IPS-20b (cell line): ENCODE measurements at regions not wholly inside any gene's neighbourhood (a gene's known extent, or its start where the extent isn't known, plus 50 kb on each side); places are given as distances from the start of the nearest gene placed in this dataset.
"Not testable (repeated sequence)": the region's sequence is repeated elsewhere in the genome, so short reads cannot be mapped to it uniquely, and the experiment has no call there.

Source experiments
- H3K27ac ChIP-seq: one replicate; pipeline ENCODE4 v1.5.1; 2013; ENCODE audit warnings: low read length
- H3K27me3 ChIP-seq: 2 replicates; pipeline ENCODE4 v1.6.1; 2013; ENCODE audit warnings: mild to moderate bottlenecking, low read length, inconsistent platforms; ENCODE audit not compliant: insufficient read depth
- H3K36me3 ChIP-seq: 2 replicates; pipeline ENCODE4 v1.6.1; 2013; ENCODE audit warnings: low read depth, mild to moderate bottlenecking, inconsistent platforms, low read length, moderate library complexity; ENCODE audit not compliant: insufficient read depth
- H3K4me1 ChIP-seq: 2 replicates; pipeline ENCODE4 v1.6.1; 2013; ENCODE audit warnings: mild to moderate bottlenecking, control low read depth, inconsistent platforms, low read length, moderate library complexity; ENCODE audit not compliant: insufficient read depth
- H3K4me3 ChIP-seq: 2 replicates; pipeline ENCODE4 v1.5.1; 2013; ENCODE audit warnings: mild to moderate bottlenecking, low read length, inconsistent platforms
- H3K9ac ChIP-seq: 2 replicates; pipeline ENCODE4 v1.6.1; 2013; ENCODE audit warnings: low read depth, mild to moderate bottlenecking, inconsistent platforms, low read length, moderate library complexity
- H3K9me3 ChIP-seq: 2 replicates; pipeline ENCODE4 v1.6.1; 2013; ENCODE audit warnings: mild to moderate bottlenecking, low read depth, low read length, inconsistent platforms; ENCODE audit not compliant: insufficient read depth

- H3K27ac ChIP-seq: no peak overlapping the region
- no peaks in the 10 kb centered on the region for H3K27me3 ChIP-seq
- H3K36me3 ChIP-seq: no peaks in the 10 kb centered on the region
- H3K9me3 ChIP-seq: no peaks in the 10 kb centered on the region
- peaks cover 14% of the 10 kb centered on the region for H3K4me1 ChIP-seq
- no peak overlapping the region for H3K4me3 ChIP-seq
- no peak overlapping the region for H3K9ac ChIP-seq
These were observed 116.2 kb upstream of the KCNK1 start for GRCh38 chr1:233497679-233498078.

- H3K27ac ChIP-seq: no peak overlapping the region
- H3K4me1 ChIP-seq: peaks cover 14% of the 10 kb centered on the region
- no peak overlapping the region for H3K4me3 ChIP-seq
- no peaks in the 10 kb centered on the region for H3K9me3 ChIP-seq
- H3K9ac ChIP-seq: no peak overlapping the region
- H3K36me3 ChIP-seq: no peaks in the 10 kb centered on the region
- H3K27me3 ChIP-seq: no peaks in the 10 kb centered on the region
These were observed 113.8 kb upstream of the KCNK1 start for GRCh38 chr1:233500106-233500505.

DNA sequence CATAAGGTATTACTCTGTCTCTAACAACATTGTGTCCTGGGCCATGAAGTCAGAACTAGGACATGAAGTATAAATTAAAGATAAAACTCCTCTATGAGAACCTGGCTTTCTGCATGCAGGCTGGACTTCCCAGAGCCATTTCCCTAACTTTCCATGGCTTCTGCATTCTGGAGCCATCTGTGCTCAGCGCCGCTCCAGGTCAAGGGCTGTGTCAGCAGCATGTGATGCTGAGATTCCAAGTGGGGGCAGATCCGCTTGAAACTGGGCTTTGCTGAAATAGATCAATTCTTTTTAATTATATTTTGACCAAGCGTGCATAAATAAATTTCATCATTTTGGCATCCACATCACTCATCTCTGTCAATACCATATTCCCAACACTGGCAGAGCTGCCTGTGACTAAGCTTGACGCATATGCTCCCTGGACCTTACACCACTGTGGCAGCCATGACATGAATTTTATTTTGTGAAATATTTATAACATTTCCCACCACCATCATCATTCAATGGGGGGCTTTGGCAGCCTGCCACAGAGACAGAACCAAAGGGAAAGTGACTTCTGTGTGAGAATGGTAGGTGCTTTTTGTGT is 110.4 kb upstream of the KCNK1 start:
- H3K36me3 ChIP-seq: no peaks in the 10 kb centered on the region
- H3K27me3 ChIP-seq: no peaks in the 10 kb centered on the region
- no peak overlapping the region for H3K9ac ChIP-seq
- peaks cover 3% of the 10 kb centered on the region; the same call in 1 of the 2 replicates for H3K4me1 ChIP-seq
- no peak overlapping the region for H3K4me3 ChIP-seq
- H3K9me3 ChIP-seq: no peaks in the 10 kb centered on the region
- no peak overlapping the region for H3K27ac ChIP-seq

- no peaks in the 10 kb centered on the region for H3K36me3 ChIP-seq
- H3K4me1 ChIP-seq: peaks cover 2% of the 10 kb centered on the region; the same call in 1 of the 2 replicates
- H3K27me3 ChIP-seq: no peaks in the 10 kb centered on the region
- H3K4me3 ChIP-seq: no peak overlapping the region
- H3K9me3 ChIP-seq: no peaks in the 10 kb centered on the region
- no peak overlapping the region for H3K27ac ChIP-seq
- no peak overlapping the region for H3K9ac ChIP-seq
These were observed 108.8 kb upstream of the KCNK1 start for GRCh38 chr1:233505130-233505529.

DNA sequence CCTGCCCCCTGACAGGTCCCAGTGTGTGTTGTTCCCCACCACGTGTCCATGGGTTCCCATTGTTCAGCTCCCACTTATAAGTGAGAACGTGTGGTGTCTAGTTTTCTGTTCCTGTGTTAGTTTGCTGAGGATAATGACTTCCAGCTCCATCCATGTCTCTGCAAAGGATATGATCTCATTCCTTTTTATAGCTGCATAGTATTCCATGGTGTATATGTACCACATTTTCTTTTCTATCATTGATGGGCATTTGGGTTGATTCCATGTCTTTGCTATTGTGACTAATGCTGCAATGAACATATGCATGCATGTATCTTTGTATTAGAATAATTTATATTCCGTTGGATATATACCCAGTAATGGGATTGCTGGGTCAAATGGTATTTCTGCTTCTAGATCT is 108.0 kb upstream of the KCNK1 start:
- H3K36me3 ChIP-seq, H3K9ac ChIP-seq, H3K27me3 ChIP-seq, H3K4me3 ChIP-seq, H3K27ac ChIP-seq, H3K4me1 ChIP-seq, H3K9me3 ChIP-seq: not testable (repeated sequence)

DNA sequence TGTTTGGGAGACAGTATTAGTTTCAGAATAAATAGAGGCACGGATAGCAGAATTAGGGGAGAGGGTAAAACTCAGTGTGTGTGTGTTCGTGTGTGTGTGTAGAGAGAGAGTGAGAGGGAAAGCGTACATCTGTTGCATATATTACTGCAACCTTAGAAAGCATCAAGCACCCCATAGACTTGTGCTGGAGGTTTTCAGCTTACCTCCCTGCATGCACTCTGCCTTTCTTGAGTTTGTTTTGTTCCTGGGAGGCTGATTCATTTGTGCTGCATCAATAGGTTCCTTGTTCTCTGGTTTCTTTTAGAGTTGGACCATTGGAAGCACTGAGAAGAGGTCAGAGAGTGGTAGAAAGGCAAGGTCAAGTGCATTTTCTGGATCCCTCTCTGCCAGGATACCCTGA is 104.4 kb upstream of the KCNK1 start:
- H3K4me3 ChIP-seq: no peak overlapping the region
- no peaks in the 10 kb centered on the region for H3K27me3 ChIP-seq
- H3K4me1 ChIP-seq: no peaks in the 10 kb centered on the region; the same call in 1 of the 2 replicates
- no peaks in the 10 kb centered on the region for H3K9me3 ChIP-seq
- H3K27ac ChIP-seq: no peak overlapping the region
- no peak overlapping the region for H3K9ac ChIP-seq
- H3K36me3 ChIP-seq: no peaks in the 10 kb centered on the region

- no peak overlapping the region for H3K27ac ChIP-seq
- no peaks in the 10 kb centered on the region for H3K9me3 ChIP-seq
- H3K4me1 ChIP-seq: no peaks in the 10 kb centered on the region; the same call in 1 of the 2 replicates
- H3K27me3 ChIP-seq: no peaks in the 10 kb centered on the region
- H3K9ac ChIP-seq: no peak overlapping the region
- H3K4me3 ChIP-seq: no peak overlapping the region
- no peaks in the 10 kb centered on the region for H3K36me3 ChIP-seq
These were observed 101.4 kb upstream of the KCNK1 start for GRCh38 chr1:233512538-233512937.

- no peaks in the 10 kb centered on the region for H3K27me3 ChIP-seq
- H3K4me3 ChIP-seq: no peak overlapping the region
- H3K27ac ChIP-seq: no peak overlapping the region
- no peaks in the 10 kb centered on the region for H3K36me3 ChIP-seq
- H3K9ac ChIP-seq: no peak overlapping the region
- no peaks in the 10 kb centered on the region; the same call in 1 of the 2 replicates for H3K4me1 ChIP-seq
- peaks cover under 1% of the 10 kb centered on the region; the same call in 1 of the 2 replicates for H3K9me3 ChIP-seq
These were observed 100.5 kb upstream of the KCNK1 start for GRCh38 chr1:233513431-233513830.

- H3K4me3 ChIP-seq: no peak overlapping the region
- H3K4me1 ChIP-seq: no peaks in the 10 kb centered on the region; the same call in 1 of the 2 replicates
- no peaks in the 10 kb centered on the region for H3K27me3 ChIP-seq
- no peaks in the 10 kb centered on the region for H3K36me3 ChIP-seq
- H3K9ac ChIP-seq: no peak overlapping the region
- H3K27ac ChIP-seq: no peak overlapping the region
- peaks cover 4% of the 10 kb centered on the region; the same call in 1 of the 2 replicates for H3K9me3 ChIP-seq
These were observed 98.9 kb upstream of the KCNK1 start for GRCh38 chr1:233514946-233515391.

DNA sequence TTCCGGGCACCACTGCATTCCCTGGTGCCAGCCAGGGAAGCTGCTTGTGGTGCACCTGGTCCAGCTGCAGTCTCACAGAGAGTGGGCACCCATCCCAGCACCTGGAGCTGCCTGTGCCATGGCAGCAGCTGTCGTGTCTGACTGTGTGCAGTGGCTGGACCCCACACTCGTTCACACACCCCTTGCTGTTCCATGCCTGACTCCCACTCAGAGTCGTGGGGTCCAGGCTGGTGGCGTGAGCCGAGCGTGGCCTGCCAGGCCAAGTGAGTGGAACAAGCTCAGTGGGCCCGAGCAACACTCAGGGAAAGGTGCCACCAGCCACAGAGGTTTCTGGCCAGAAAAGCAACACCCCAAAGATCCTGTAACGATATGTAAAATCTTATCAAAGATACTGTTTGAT is 97.2 kb upstream of the KCNK1 start:
- no peak overlapping the region for H3K27ac ChIP-seq
- H3K9me3 ChIP-seq: peaks cover 4% of the 10 kb centered on the region; the same call in 1 of the 2 replicates
- H3K4me1 ChIP-seq: no peaks in the 10 kb centered on the region; the same call in 1 of the 2 replicates
- no peak overlapping the region for H3K9ac ChIP-seq
- H3K4me3 ChIP-seq: no peak overlapping the region
- no peaks in the 10 kb centered on the region for H3K27me3 ChIP-seq
- no peaks in the 10 kb centered on the region for H3K36me3 ChIP-seq

DNA sequence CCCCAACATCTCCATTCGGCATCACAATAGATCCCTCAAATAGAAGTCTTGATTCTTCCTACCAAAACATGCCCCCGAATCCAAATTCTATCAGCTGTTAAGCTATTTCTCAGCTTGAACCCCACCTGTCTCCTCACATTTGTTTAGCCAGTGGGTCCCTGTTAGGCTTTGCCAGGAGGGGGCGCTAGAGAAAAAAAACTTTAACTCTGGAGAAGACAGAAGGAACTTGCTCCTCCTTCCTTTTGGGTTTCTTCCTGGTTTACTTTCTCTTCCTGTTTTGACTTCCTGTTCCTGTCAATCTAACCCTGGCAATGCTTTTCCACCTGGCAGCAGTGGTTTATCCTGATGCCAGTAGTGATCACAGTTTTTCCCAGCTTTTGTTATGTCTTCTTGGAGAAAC is 95.6 kb upstream of the KCNK1 start:
- H3K9ac ChIP-seq: no peak overlapping the region
- peaks cover 4% of the 10 kb centered on the region; the same call in 1 of the 2 replicates for H3K9me3 ChIP-seq
- no peaks in the 10 kb centered on the region for H3K36me3 ChIP-seq
- peaks cover 7% of the 10 kb centered on the region for H3K4me1 ChIP-seq
- H3K27ac ChIP-seq: no peak overlapping the region
- H3K4me3 ChIP-seq: no peak overlapping the region
- no peaks in the 10 kb centered on the region for H3K27me3 ChIP-seq

DNA sequence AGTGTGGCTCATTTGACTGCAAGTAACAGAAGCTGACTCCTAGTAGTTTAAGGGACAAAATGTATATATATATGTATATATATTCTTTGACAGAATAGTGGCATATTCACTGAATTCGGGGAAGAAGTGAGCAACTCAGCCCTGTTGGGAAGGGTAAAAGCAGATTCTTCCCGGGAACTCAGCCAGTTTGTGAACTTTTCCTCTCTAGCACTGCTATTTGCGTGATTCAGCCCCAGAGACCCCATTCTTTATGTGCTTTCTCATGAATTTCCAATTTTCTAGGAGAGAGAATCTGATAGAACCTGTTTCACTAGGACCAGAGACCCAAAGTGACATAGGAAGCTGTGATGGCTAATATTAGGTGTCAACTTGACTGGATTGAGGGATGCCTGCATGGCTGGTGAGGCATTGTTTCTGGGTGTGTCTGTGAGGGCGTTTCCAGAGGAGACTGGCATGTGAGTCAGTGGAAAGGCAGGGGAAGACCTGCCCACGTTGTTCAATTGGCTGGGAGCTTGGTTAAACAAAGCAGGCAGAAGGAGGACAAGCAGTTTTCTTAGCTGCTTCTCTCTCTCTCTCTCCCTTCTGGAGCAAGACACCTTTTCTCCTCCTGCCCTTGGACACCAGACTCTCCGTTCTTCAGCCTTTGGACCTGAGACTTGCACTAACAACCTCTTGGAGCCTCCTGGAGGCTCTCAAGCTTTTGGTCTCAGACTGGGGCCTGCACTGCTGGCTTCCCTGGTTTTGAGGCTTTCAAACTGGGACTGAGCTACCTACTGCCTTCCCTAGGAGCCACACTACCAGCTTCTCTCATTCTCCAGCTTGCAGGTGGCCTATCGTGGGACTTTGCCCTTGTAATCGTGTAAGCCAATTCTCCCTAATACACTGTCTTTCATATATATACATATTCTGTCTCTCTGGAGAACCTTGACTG is 93.4 kb upstream of the KCNK1 start:
- no peak overlapping the region for H3K4me3 ChIP-seq
- peaks cover 4% of the 10 kb centered on the region; the same call in 1 of the 2 replicates for H3K9me3 ChIP-seq
- no peak overlapping the region for H3K9ac ChIP-seq
- no peaks in the 10 kb centered on the region for H3K27me3 ChIP-seq
- H3K4me1 ChIP-seq: peaks cover 10% of the 10 kb centered on the region
- H3K27ac ChIP-seq: no peak overlapping the region
- no peaks in the 10 kb centered on the region for H3K36me3 ChIP-seq
